HCEC 1CT (cell line): ENCODE measurements at regions not wholly inside any gene's neighbourhood (a gene's known extent, or its start where the extent isn't known, plus 50 kb on each side); places are given as distances from the start of the nearest gene placed in this dataset.
"Not testable (repeated sequence)": the region's sequence is repeated elsewhere in the genome, so short reads cannot be mapped to it uniquely, and the experiment has no call there.

ENCODE experiments used
- DNase-seq: peaks from one replicate; pipeline ENCODE4 v3.0.0-alpha.2; 2017

GRCh38 chr2:100703739-100704138 is 116.2 kb upstream of the NPAS2 start:
- DNase-seq = no peak

DNA sequence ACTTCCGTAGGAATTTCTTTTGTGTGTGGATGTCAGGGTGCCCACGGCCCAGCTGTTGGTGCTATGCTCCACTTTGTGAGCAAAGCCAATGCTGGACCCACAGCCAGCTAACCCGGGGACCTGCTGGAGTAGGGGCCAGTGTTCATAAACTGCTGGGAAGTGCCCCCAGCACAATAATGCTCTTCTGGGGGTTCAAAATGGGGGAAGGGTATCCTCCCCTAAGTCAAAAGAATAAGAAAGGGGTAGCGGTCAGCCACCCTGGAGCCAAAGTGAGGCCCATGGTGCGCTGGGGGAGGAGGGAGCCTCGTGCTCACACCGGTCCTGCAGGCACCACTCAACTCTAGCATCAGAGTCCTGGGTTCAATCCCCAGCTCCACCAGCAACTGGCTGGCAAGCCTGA is 115.8 kb upstream of the NPAS2 start:
- DNase-seq = no peak

DNA sequence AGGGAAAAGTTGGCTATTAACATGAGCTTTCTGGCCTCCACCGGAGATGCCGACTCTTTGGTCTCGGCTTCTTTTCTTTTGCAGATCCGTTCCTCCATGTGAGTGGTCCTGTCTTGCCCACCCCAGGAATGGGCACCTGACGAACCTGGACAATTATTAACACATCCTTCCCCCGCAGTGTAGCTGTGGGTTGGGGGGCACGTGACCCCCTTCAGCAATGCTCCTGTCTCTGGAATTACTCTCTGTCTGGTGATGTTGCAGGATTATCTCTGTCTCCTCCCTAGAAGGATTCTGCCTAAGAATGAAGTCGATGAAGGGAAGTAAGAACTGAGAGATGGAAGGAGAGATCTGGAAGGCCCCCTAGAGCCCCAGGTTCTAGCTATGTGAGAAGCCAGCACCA is 115.2 kb upstream of the NPAS2 start:
- no peak for DNase-seq

DNA sequence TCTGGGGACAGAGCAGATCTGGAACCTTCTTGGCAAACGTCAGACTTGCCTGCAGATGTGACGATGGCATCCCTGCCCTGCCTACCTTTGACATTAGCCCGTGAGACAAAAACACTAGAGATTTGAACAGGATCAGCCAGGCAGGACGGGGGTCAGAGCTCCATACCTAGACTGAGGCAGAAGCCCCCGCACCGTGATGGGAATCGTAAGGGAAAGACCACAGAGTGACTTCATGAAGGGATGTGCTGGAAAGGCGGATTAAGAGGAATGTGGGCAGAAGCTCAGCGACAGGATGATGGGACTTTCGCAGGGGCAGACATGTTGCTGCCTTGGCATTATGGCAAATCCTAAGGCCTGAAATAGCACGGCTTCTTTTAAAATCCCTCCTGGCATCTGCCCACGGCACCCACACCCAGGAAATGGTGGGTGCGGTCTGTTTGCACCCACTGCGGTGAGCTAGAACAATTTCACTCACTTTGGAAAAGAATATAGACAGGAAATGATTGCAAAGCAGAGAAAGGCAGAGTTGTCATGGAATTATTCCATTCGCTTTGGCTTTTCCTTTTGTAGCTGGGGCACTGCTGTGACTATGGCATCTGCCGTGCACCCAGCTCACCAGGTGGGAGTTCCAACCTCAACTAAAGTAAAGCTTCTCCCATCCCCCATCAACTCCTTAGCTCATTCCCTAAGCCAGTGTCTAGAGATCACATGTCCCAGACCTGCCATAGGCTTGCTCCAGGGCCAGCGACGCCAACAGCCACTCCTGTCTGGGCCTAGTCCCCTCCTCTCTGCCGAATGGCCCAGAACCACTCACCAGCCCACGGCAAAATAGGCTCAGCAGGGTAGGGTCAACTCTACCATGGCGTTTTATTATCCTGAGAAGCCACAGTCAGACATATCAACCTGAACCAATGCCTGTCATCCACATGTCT is 112.7 kb upstream of the NPAS2 start:
- DNase-seq = no peak

- DNase-seq = no peak
Observed at GRCh38 chr2:100708333-100708732, 111.6 kb upstream of the NPAS2 start.

DNA sequence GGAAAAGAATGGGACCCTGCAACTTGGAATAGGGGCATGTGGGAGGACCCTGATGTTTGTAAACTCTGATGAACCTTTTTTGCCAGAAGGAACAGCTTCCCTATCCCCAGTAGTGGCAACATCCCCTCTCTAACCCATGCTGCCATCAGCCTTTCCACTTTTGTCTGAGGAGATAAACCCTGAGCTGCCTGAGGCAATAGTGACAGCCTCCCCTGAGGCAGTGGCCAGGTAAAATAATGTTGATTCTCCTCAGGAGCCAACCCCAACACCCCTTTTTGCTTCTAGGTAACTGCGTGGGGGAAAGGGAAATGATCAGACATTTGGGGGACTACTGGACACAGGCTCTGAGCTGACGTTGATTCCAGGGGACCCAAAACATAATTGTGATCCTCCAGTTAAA is 106.8 kb upstream of the NPAS2 start:
- DNase-seq = no peak

DNA sequence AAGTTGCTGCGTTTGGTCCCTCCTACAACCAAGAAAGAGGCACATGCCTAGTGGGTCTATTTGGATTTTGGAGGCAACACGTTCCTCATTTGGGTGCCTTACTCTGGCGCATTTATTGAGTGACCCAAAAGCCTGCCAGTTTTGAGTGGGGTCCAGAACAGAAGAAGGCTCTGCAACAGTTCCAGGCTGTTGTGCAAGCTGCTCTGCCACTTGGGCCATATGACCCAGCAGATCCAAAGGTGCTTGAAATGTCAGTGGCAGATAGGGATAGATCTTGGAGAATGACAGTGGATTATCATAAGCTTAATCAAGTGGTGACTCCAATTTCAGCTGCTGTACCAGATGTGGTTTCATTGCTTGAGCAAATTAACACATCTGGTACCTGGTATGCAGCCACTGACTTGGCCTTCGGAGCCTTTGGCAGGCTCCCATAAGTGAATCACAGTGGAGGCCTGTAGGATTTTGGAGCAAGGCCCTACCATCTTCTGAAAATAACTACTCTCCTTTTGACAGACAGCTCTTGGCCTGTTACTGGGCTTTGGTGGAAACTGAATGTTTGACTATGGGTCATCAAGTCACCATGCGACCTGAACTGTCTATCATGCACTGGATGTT is 105.4 kb upstream of the NPAS2 start:
- DNase-seq = peak; percentile 21

- not testable (repeated sequence) for DNase-seq
Observed at GRCh38 chr2:100715861-100716260, 104.1 kb upstream of the NPAS2 start.

DNA sequence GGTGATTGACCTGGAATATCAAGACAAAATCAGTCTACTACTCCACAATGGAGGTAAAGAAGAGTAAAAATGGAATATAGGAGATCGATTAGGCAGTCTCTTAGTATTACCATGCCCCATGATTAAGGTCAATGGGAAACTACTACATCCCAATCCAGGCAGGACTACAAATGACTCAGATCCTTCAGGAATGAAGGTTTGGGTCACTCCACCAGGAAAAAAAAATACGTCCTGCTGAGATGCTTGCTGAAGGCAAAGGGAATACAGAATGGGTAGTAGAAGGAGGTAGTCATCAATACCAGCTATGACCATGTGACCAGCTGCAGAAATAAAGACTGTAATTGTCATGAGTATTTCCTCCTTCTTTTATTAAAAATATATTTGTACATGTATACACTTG is 103.4 kb upstream of the NPAS2 start:
- DNase-seq = no peak

DNA sequence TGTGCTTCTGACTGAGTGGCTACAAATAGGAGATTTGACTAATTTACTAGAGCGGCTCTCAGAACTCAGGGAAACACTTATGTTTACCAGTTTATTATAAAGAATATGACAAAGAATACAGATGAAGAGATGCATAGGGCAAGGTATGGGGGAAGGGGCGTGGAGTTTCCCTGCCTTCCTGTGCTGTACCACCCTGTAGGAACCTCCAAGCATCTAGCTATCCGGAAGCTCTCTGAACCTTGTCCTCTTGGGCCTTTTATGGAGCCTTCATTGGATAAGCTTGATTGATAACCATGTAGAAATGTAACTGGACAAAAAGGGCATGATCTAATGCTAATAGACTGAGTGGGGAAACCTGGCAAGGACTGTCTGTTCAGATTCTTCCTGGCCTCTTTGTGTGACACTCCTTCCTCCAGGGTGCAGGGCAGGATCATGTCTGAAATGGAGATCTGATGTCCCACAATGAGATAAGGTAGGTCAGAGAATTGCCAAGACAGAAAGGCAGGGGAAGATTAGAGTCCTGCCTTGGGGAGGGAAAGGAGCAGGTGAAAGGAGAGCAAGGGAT is 101.8 kb upstream of the NPAS2 start:
- DNase-seq = no peak

- DNase-seq = no peak
Observed at GRCh38 chr2:100720445-100720844, 99.5 kb upstream of the NPAS2 start.

DNA sequence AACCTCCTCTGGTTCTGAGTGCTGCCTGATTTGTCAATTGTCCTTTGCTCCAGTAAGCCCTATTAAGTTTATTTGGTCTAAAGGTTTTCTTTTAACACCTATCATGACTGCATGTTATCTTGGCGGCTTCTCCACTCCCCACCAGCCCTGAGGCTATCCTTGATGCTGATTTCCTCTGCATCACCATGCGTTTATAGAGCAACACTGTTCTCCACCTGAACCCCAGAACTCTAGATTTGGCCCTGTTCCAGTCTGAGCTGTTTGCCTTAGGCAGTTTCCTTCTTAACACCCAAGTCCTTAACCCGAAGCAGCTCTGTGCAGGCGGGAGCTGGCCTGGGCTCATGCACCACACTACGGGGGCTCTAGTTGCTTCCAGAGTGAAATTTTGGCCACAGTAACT is 98.2 kb upstream of the NPAS2 start:
- DNase-seq = no peak

- DNase-seq = no peak
Observed at GRCh38 chr2:100722125-100722524, 97.8 kb upstream of the NPAS2 start.

DNA sequence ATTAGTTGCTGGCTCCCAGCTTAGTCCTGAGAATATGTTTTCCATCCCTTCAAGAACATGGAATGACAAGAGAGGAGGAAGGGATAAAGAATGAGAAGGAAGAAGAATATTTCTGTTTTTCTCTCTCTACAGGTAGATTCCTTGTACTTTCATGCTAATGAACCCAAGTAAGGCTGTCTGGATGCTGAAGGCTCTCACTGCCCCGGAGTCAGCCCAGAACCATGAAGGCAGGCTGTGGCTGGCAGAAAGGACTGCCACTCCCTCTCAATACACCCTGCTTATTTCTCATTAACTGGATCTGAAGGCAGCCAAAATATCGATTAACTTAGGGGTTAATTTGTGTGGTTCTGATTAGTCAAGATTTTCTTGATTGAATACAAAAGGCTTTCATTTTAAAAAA is 93.1 kb upstream of the NPAS2 start:
- no peak for DNase-seq

- DNase-seq = peak; percentile 73
Observed at GRCh38 chr2:100730290-100730868, 89.6 kb upstream of the NPAS2 start.

DNA sequence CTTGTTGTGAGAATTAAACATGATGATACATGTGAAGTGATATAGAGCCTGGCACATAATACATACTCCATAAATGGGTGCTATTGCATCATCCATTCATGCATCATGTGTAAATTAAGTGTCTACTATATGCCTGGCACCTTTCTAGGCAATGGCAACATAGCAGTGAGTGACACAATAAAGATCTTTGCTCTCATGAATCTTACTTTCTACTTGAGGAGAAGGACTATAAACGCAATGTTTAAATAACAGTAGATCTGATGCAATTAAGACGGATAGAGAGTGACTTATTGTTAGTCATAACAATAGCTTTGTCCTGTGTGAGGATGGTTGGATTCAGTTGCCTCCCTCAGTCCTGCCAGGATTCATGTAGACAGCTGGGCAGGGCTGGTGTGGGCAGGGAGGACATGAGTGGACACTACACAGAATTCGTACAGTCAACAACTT is 88.4 kb upstream of the NPAS2 start:
- peak; percentile 90 for DNase-seq

- DNase-seq = peak; percentile 71
Observed at GRCh38 chr2:100733391-100734187, 86.3 kb upstream of the NPAS2 start.

DNA sequence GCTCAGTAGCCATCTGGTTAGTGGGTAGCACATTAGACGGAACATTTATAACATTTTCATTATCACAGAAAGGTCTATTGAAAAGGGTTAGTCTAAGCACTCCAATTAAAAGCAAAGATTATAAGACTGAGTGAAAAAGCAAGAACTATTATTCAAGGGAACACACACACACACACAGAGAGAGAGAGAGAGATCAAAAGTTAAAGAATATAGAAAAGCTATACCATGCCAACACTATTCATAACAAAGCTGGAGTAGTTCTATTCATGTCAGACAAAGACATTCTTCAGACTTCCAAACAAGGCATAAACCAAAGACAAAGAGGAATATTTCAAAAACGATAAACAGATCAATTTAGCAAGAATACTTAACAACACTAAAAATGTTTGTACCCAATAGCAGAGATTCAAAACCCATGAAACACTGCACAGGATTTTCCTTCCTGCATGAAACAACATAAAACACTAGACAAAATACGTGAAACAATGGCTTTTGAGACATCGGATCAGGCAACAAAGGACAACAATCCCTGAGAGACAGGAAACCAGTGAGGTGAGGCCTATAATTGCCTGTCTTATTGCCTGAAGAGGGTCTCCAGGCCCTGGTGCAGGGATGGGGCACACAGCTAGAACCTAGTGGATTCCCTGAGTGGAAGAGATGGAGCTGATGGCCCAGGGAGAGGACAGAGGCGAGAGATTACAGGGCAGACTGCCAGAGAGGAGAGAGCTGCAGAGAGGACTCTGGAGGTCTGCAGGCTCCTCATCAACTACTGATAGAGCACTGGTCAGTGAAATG is 83.6 kb upstream of the NPAS2 start:
- no peak for DNase-seq

- DNase-seq = no peak
Observed at GRCh38 chr2:100739735-100740432, 80.1 kb upstream of the NPAS2 start.

GRCh38 chr2:100741880-100742276 is 78.1 kb upstream of the NPAS2 start:
- peak; percentile 44 for DNase-seq
